Caco-2 (cell line): ENCODE measurements at regions not wholly inside any gene's neighbourhood (a gene's known extent, or its start where the extent isn't known, plus 50 kb on each side); places are given as distances from the start of the nearest gene placed in this dataset.
A peak's percentile ranks its signal among the peaks of the same experiment; 100 is the strongest.
"Not testable (repeated sequence)": the region's sequence is repeated elsewhere in the genome, so short reads cannot be mapped to it uniquely, and the experiment has no call there.

Experiments
- BruUV-seq: library from RNA; stranded (reverse); fragments of 400-500 nt; replicated peaks from 2 replicates; lab custom pipeline; 2021; lab: Mats Ljungman, UMichigan
- CTCF ChIA-PET: fragments of 300-600 bp; sonication (Branson Sonifier 250); formaldehyde crosslinking; loops from one replicate; lab custom pipeline; 2022; ENCODE audit warnings: antibody characterized with exemption; lab: Charles Lee
- POLR2A ChIA-PET: fragments of 300-600 bp; sonication (Branson Sonifier 250); formaldehyde crosslinking; loops from one replicate; lab custom pipeline; 2022; ENCODE audit warnings: antibody characterized with exemption; lab: Charles Lee
- DNase-seq, 2 experiments: peaks; one replicate each; pipeline versions ENCODE4 v3.0.0 to v3.0.0-alpha.2; 2020 to 2022
- H3K27me3 ChIP-seq: replicated peaks from 2 replicates; pipeline ENCODE4 v1.6.0; 2011; ENCODE audit warnings: low read length; ENCODE audit not compliant: control insufficient read depth, insufficient read depth
- H3K36me3 ChIP-seq: 2 replicates; pipeline ENCODE4 v1.5.1; 2011; ENCODE audit warnings: low read length; ENCODE audit not compliant: control insufficient read depth, insufficient read depth
- H3K4me1 ChIP-seq: fragments of 250-450 bp; sonication (Bioruptor Pico); 2 replicates; pipeline ENCODE4 v1.5.1; 2020; ENCODE audit warnings: mild to moderate bottlenecking
- H3K4me3 ChIP-seq: 2 replicates; pipeline ENCODE4 v1.5.1; 2011; ENCODE audit warnings: low read depth, mild to moderate bottlenecking, control low read depth, low read length
- H3K9me3 ChIP-seq: fragments of 250-450 bp; sonication (Bioruptor Pico); 2 replicates; pipeline ENCODE4 v1.5.1; 2020; ENCODE audit warnings: mild to moderate bottlenecking, moderate library complexity
- H3K27ac Mint-ChIP-seq: one replicate; pipeline ENCODE4 v1.8.0; 2022; ENCODE audit warnings: mixed read lengths; ENCODE audit not compliant: unreplicated experiment
- H3K27me3 Mint-ChIP-seq: one replicate; pipeline ENCODE4 v1.8.0; 2022; ENCODE audit warnings: mixed read lengths; ENCODE audit not compliant: insufficient read depth, unreplicated experiment
- H3K36me3 Mint-ChIP-seq: one replicate; pipeline ENCODE4 v1.8.0; 2022; ENCODE audit warnings: mild to moderate bottlenecking, mixed read lengths; ENCODE audit not compliant: insufficient read depth, unreplicated experiment
- H3K4me1 Mint-ChIP-seq: one replicate; pipeline ENCODE4 v1.8.0; 2022; ENCODE audit warnings: low read depth, mixed read lengths; ENCODE audit not compliant: unreplicated experiment
- H3K4me3 Mint-ChIP-seq: one replicate; pipeline ENCODE4 v1.8.0; 2022; ENCODE audit warnings: mild to moderate bottlenecking, moderate library complexity, mixed read lengths; ENCODE audit not compliant: unreplicated experiment
- H3K9me3 Mint-ChIP-seq: one replicate; pipeline ENCODE4 v1.8.0; 2022; ENCODE audit warnings: mixed read lengths; ENCODE audit not compliant: unreplicated experiment
- intact Hi-C: fragments of 100-400 bp; cut with micrococcal nuclease; formaldehyde crosslinking; loops from one replicate; pipeline ENCODE4 v1.10.0; 2022; ENCODE audit not compliant: unreplicated experiment
- TF ChIP-seq, protein P1 (sequence below), 2 experiments: fragments of 200-600 bp in 1 of 2; IDR thresholded peaks; 1 replicate in 1 of 2; 2 replicates in 1 of 2; pipeline versions ENCODE4 v1.5.1 to v1.8.0; 2011 to 2022; ENCODE audit warnings: antibody characterized with exemption in 1 of 2, control low read depth in 1 of 2, inconsistent platforms in 1 of 2, low read depth in 1 of 2, low read length in 1 of 2, mild to moderate bottlenecking in 1 of 2, moderate library complexity in 1 of 2; ENCODE audit not compliant: insufficient read depth in 1 of 2, severe bottlenecking in 1 of 2, unreplicated experiment in 1 of 2

- Mint-ChIP-seq H3K9me3 (peaks cover 21% of the 10 kb centered on the region), H3K4me1 (peaks cover 7% of the 10 kb centered on the region), H3K4me3 (no peak overlapping the region), H3K27me3 (no peaks in the 10 kb centered on the region), H3K36me3 (no peaks in the 10 kb centered on the region), H3K27ac (no peak overlapping the region)
- Histone ChIP-seq H3K9me3 (no peaks in the 10 kb centered on the region), H3K4me1 (peaks cover under 1% of the 10 kb centered on the region; the same call in 1 of the 2 replicates), H3K4me3 (no peak overlapping the region), H3K36me3 (no peaks in the 10 kb centered on the region), H3K27me3 (no peaks in the 10 kb centered on the region)
- no peak for DNase-seq
- CTCF ChIA-PET = no interaction called here
- TF ChIP-seq, protein P1, sequence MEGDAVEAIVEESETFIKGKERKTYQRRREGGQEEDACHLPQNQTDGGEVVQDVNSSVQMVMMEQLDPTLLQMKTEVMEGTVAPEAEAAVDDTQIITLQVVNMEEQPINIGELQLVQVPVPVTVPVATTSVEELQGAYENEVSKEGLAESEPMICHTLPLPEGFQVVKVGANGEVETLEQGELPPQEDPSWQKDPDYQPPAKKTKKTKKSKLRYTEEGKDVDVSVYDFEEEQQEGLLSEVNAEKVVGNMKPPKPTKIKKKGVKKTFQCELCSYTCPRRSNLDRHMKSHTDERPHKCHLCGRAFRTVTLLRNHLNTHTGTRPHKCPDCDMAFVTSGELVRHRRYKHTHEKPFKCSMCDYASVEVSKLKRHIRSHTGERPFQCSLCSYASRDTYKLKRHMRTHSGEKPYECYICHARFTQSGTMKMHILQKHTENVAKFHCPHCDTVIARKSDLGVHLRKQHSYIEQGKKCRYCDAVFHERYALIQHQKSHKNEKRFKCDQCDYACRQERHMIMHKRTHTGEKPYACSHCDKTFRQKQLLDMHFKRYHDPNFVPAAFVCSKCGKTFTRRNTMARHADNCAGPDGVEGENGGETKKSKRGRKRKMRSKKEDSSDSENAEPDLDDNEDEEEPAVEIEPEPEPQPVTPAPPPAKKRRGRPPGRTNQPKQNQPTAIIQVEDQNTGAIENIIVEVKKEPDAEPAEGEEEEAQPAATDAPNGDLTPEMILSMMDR (IDR thresholded peaks at IDR 0.05; ENCODE audit: insufficient read depth in 1 of 2, low read depth in 1 of 2, low read length in 1 of 2, severe bottlenecking in 1 of 2, unreplicated experiment in 1 of 2) = no peak
- no TSS peak for BruUV-seq
- POLR2A ChIA-PET = no interaction called here
- intact Hi-C loops = no loop called here
Observed at GRCh38 chrX:2559124-2559523, 58.3 kb upstream of the DHRSX start.

DNA sequence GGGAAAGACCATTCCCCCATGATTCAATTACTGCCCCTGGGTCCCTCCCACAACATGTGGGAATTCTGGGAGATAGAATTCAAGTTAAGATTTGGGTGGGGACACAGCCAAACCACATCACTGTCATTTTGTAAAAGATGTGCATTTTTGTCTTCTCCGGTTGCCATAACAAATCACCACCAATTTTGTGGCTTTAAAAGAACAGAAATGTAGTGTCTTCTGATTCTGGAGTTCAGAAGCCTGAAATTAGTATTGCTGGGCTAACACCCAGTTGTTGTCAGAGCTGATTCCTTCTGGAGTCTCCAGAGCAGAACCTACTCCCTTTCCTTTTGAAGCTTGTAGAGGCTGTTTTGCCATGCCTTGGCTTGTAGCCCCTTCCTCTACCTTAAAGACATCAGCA is 54.1 kb upstream of the DHRSX start:
- Mint-ChIP-seq H3K27ac (no peak overlapping the region), H3K4me1 (peaks cover 15% of the 10 kb centered on the region), H3K36me3 (peaks cover 8% of the 10 kb centered on the region), H3K9me3 (peaks cover 17% of the 10 kb centered on the region), H3K4me3 (peak overlapping the region; percentile 27), H3K27me3 (no peaks in the 10 kb centered on the region)
- Histone ChIP-seq H3K4me1 (peaks cover 24% of the 10 kb centered on the region), H3K4me3 (no peak overlapping the region), H3K9me3 (no peaks in the 10 kb centered on the region), H3K27me3 (no peaks in the 10 kb centered on the region), H3K36me3 (no peaks in the 10 kb centered on the region)
- ChIA-PET POLR2A (no interaction called here), CTCF (no interaction called here)
- DNase-seq = no peak
- TF ChIP-seq, protein P1 (IDR thresholded peaks at IDR 0.05; ENCODE audit: insufficient read depth in 1 of 2, low read depth in 1 of 2, low read length in 1 of 2, severe bottlenecking in 1 of 2, unreplicated experiment in 1 of 2) = no peak
- no TSS peak for BruUV-seq
- intact Hi-C loops = loop anchor here (5.0 kb wide), 1 partner anchor 37 kb away; no protein-coding TSS in a partner anchor

- H3K36me3 ChIP-seq, H3K4me3 ChIP-seq, POLR2A ChIA-PET, H3K27me3 ChIP-seq, H3K36me3 Mint-ChIP-seq, BruUV-seq, H3K9me3 ChIP-seq, DNase-seq, H3K27me3 Mint-ChIP-seq, H3K4me3 Mint-ChIP-seq, CTCF ChIA-PET: not testable (repeated sequence)
- Mint-ChIP-seq H3K27ac (peak overlapping the region; percentile 65), H3K4me1 (peaks cover 21% of the 10 kb centered on the region), H3K9me3 (peaks cover 11% of the 10 kb centered on the region)
- H3K4me1 ChIP-seq = peaks cover 24% of the 10 kb centered on the region
- intact Hi-C loops = loop anchor here (5.0 kb wide), 1 partner anchor 38 kb away; no protein-coding TSS in a partner anchor
Observed at GRCh38 chrX:2554066-2554465, 53.3 kb upstream of the DHRSX start.
